GM19372 (cell line): ENCODE measurements at regions not wholly inside any gene's neighbourhood (a gene's known extent, or its start where the extent isn't known, plus 50 kb on each side); places are given as distances from the start of the nearest gene placed in this dataset.
"Not testable (repeated sequence)": the region's sequence is repeated elsewhere in the genome, so short reads cannot be mapped to it uniquely, and the experiment has no call there.

Experiments used
- ATAC-seq: cut with Tn5 transposase; IDR thresholded peaks from one replicate; pipeline ENCODE4 v1.9.1; 2021; ENCODE audit warnings: mild to moderate bottlenecking, low read depth, moderate library complexity; ENCODE audit not compliant: unreplicated experiment

DNA sequence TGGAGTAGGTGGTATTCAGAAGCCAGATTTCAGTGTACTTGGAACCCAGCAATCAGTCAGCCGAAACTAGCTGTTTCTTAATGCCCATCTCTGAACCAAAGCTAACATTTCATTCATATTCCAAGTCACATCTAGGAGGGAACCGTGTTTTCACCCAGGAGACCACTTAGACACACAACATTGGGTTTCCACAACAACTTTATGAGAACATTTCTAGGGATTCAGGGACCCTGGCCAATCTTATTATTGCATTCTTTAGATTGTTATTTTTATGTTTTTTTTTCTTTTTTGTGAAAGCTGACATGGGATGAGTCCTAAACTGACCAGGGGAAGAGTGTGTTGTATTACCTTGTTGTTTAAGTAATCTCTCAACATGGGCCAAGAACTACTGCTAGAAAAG lies 72.5 kb upstream of the KIAA0040 start:
- no peak for ATAC-seq

DNA sequence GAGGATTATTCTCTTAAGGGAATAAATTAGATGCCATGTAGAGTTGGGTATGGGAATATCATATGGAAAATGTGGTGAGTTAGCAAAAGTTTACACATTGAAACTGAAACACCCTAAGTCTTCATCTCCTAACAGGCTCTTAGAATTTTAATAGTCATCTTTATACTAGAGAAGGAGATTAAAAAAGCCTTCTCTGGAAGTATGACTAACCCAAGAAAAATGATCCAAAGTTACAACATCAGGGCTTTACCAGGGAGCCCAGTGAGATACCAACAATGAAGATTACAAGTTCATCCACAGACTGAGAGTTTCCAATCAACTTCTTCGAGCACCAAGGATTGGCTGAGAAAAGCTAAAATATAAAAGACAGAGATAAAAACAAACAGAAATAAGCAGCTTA lies 70.0 kb upstream of the KIAA0040 start:
- ATAC-seq = no peak

DNA sequence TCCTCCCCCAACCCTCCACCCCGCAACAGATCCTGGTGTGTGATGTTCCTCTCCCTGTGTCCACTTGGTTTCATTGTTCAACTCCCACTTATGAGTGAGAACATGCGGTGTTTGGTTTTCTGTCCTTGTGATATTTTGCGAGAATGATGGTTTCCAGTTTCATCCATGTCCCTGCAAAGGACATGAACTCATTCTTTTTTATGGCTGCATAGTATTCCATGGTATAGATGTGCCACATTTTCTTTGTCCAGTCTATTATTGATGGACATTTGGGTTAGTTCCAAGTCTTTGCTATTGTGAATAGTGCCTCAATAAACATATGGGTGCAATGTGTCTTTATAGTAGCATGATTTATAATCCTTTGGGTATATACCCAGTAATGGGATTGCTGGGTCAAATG lies 63.7 kb upstream of the KIAA0040 start:
- not testable (repeated sequence) for ATAC-seq

DNA sequence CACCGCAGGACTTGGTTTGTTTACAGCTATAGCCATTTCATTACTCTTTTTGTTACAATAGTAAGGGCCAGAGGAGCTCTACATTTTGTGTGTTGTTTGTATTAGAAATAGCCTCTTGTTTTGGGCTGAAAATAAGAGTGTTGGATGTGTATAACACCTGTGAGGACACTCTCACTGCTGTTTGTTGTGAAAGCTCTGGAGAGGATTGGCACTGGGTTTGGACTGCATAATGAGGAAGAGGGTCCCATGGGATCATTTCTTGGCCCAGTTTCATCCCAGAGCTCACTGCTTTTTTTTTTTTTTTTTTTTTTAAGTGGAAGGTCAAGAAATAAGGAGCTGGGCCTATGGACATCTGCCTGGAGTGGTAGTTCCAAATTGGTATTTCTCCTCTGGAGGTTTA lies 61.6 kb upstream of the KIAA0040 start:
- ATAC-seq = no peak

DNA sequence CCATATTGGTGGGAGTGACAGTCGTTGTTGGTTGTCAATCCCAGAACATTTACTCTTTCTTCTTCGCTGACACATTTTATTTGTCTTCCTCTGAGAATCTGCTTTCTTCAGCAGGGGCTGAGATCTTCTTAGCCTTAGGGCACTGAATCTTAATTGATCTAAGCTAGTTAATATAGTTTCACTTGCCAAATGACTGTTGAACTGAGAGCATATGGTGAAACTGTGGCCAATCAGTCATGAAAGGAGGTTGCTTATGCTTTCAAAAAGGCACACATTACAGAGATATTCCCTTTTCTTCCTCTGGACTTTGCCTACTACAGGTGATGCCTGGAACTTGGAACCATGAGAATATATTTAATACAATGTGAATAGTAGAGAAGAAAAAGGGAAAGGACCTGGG lies 60.0 kb upstream of the KIAA0040 start:
- peak; percentile 75 for ATAC-seq

DNA sequence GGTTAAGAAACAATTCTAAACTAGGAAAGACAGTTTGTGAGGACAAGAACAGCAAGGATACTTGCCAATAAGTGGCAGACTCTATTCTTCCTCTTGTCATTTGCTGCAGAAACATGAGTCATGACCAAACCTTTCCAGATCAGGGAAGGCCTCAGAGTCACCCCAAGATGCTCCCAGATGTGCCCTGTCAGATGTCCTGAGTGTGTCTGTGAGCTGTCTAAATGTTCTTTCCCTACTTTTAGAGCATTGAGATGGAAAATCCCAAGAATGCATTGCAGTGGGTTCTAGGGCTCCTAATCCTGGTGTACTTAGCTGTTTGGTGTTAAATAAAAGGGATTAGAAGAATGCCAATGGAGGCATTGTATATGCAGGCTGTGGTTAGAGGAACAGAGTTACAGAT lies 57.5 kb upstream of the KIAA0040 start:
- ATAC-seq = no peak

DNA sequence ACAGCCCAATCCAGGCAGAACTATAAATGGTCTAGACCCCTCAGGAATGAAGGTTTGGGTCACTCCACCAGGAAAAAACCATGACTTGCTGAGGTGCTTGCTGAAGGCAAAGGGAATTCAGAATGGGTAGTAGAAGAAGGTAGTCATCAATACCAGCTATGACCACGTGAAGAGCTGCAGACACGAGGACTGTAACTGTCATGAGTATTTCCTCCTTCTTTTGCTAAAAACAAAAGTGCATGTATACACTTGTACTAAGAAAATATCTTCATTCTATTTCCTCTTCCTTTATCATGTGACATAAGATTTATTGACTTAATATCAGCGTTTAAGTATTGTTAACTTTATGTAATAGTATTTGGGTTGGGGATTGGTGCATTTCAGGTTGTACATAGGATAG lies 55.5 kb upstream of the KIAA0040 start:
- not testable (repeated sequence) for ATAC-seq

DNA sequence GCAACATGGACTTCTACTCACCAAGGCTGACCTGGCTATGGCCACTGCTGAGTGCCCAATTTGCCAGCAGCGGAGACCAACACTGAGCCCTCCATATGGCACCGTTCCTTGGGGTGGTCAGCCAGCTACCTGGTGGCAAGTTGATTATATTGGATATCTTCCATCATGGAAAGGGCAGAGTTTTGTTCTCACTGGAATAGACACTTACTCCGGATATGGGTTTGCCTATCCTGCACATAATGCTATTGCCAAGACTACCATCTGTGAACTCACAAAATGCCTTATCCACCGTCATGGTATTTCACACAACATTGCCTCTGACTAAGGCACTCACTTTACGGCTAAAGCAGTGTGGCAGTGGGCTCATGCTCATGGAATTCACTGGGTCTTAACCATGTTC lies 54.5 kb upstream of the KIAA0040 start:
- ATAC-seq = not testable (repeated sequence)

DNA sequence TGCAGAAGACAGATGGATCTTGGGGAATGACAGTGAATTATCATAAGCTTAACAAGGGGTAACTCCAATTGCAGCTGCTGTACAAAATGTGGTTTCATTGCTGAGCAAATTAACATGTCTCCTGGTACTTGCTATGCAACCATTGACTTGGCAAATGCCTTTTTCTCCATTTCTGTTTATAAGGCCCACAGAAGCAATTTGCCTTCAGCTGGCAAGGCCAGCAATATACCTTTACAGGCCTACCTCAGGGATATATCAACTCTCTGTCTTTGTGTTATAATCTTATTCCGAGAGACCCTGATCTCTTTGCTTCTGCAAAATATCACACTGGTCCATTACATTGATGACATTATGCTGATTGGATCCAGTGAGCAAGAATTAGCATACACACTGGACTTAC lies 52.7 kb upstream of the KIAA0040 start:
- ATAC-seq = no peak

DNA sequence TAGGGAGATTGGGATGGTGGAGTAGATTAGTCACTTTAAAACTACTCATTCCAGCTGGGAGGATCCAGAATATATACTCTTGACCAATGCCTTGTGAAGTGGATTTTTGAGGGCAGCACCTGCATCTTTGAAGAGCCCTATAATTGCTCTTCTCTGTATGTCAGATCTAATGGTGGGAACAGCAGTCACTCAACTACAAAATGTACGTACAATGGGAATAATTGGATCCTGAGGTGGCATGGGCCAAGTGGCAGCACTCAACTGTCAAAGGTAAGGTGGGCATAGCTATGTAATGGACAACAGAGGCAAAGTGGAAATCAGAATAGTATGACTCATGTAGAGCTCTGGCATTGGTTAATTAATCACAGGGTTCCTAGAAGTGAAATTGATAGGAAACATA lies 51.6 kb upstream of the KIAA0040 start:
- ATAC-seq = no peak
